AG09309 (cell line): ENCODE measurements at regions not wholly inside any gene's neighbourhood (a gene's known extent, or its start where the extent isn't known, plus 50 kb on each side); places are given as distances from the start of the nearest gene placed in this dataset.

Source experiments
- DNase-seq: peaks from one replicate; pipeline ENCODE4 v3.0.0-alpha.2; 2010; ENCODE audit warnings: low read depth
- H3K4me3 ChIP-seq: 2 replicates; pipeline ENCODE4 v1.5.1; 2011; ENCODE audit warnings: mild to moderate bottlenecking, low read depth, low read length, moderate library complexity; ENCODE audit not compliant: control insufficient read depth
- CTCF ChIP-seq: IDR thresholded peaks from 2 replicates; pipeline ENCODE4 v1.5.1; 2011; ENCODE audit warnings: mild to moderate bottlenecking, low read depth, low read length, inconsistent platforms; ENCODE audit not compliant: insufficient read depth, control insufficient read depth; ENCODE audit errors: missing control alignments

- no peak for TF ChIP-seq CTCF
- no peak overlapping the region for H3K4me3 ChIP-seq
- DNase-seq = no peak
Observed at GRCh38 chr10:28937959-28938358, 260.6 kb downstream of the BAMBI start.

GRCh38 chr10:28938745-28939144, 261.4 kb downstream of the BAMBI start:
- no peak overlapping the region for H3K4me3 ChIP-seq
- no peak for DNase-seq
- no peak for TF ChIP-seq CTCF

- DNase-seq = peak; percentile 34
- no peak for TF ChIP-seq CTCF
- H3K4me3 ChIP-seq = no peak overlapping the region
Observed at GRCh38 chr10:28939281-28940157, 262.2 kb downstream of the BAMBI start.

- no peak for DNase-seq
- no peak for TF ChIP-seq CTCF
- no peak overlapping the region for H3K4me3 ChIP-seq
Observed at GRCh38 chr10:28940158-28940888, 263.0 kb downstream of the BAMBI start.

GRCh38 chr10:28942012-28942411, 264.7 kb downstream of the BAMBI start:
- DNase-seq = no peak
- TF ChIP-seq CTCF = no peak
- H3K4me3 ChIP-seq = no peak overlapping the region

- TF ChIP-seq CTCF = no peak
- H3K4me3 ChIP-seq = no peak overlapping the region
- DNase-seq = no peak
Observed at GRCh38 chr10:28945959-28946358, 268.6 kb downstream of the BAMBI start.
